HepG2 (cell line): ENCODE measurements at regions not wholly inside any gene's neighbourhood (a gene's known extent, or its start where the extent isn't known, plus 50 kb on each side); places are given as distances from the start of the nearest gene placed in this dataset.

Source experiments
- CBFB ChIP-seq: sonication (generic); formaldehyde crosslinking; IDR thresholded peaks from 2 replicates; pipeline ENCODE4 v1.4.0; 2020; ENCODE audit warnings: missing genetic modification reagents
- ESRRA ChIP-seq: sonication (generic); formaldehyde crosslinking; IDR thresholded peaks from 2 replicates; pipeline ENCODE4 v1.5.1; 2020; ENCODE audit warnings: mild to moderate bottlenecking, low read depth, missing genetic modification reagents
- GMEB2 ChIP-seq: IDR thresholded peaks from 2 replicates; pipeline ENCODE4 v1.6.1; 2016; ENCODE audit warnings: missing biosample characterization, missing genetic modification reagents, low read depth
- HHEX ChIP-seq: IDR thresholded peaks from 2 replicates; pipeline ENCODE4 v1.6.1; 2016; ENCODE audit warnings: control low read depth
- HNRNPUL1 ChIP-seq: fragments of 200-400 bp; formaldehyde crosslinking; IDR thresholded peaks from 2 replicates; pipeline ENCODE4 v1.6.1; 2017; ENCODE audit warnings: low read depth, mild to moderate bottlenecking, low read length, moderate library complexity
- IRF9 ChIP-seq: sonication (generic); formaldehyde crosslinking; IDR thresholded peaks from 2 replicates; pipeline ENCODE4 v1.8.0; 2022; ENCODE audit warnings: missing genetic modification reagents, mild to moderate bottlenecking, borderline replicate concordance
- MIER2 ChIP-seq: IDR thresholded peaks from 2 replicates; pipeline ENCODE4 v1.6.1; 2016; ENCODE audit warnings: missing biosample characterization, missing genetic modification reagents
- MYPOP ChIP-seq: sonication (generic); formaldehyde crosslinking; IDR thresholded peaks from 2 replicates; pipeline ENCODE4 v1.8.1; 2023; ENCODE audit warnings: mild to moderate bottlenecking, moderate library complexity, missing genetic modification reagents
- NFE2 ChIP-seq: sonication (generic); formaldehyde crosslinking; IDR thresholded peaks from 2 replicates; pipeline ENCODE4 v1.4.0; 2020; ENCODE audit warnings: missing genetic modification reagents
- NR2F2 ChIP-seq: IDR thresholded peaks from 2 replicates; pipeline ENCODE4 v1.6.1; 2012; ENCODE audit warnings: low read depth, inconsistent platforms, borderline replicate concordance
- PITX1 ChIP-seq: sonication (generic); formaldehyde crosslinking; IDR thresholded peaks from 2 replicates; pipeline ENCODE4 v1.5.1; 2020; ENCODE audit warnings: mild to moderate bottlenecking, missing genetic modification reagents
- PRDM4 ChIP-seq: sonication (generic); formaldehyde crosslinking; IDR thresholded peaks from 2 replicates; pipeline ENCODE4 v1.9.0; 2021; ENCODE audit warnings: missing genetic modification reagents, borderline replicate concordance
- SP5 ChIP-seq: IDR thresholded peaks from 2 replicates; pipeline ENCODE4 v1.6.1; 2016; ENCODE audit warnings: low read depth, borderline replicate concordance
- ZMAT3 ChIP-seq: sonication (generic); formaldehyde crosslinking; conservative IDR thresholded peaks from 2 replicates; pipeline ENCODE4 v1.7.0; 2021; ENCODE audit warnings: missing genetic modification reagents
- ZNF563 ChIP-seq: sonication (generic); formaldehyde crosslinking; IDR thresholded peaks from 2 replicates; pipeline ENCODE4 v1.8.0; 2022; ENCODE audit warnings: mild to moderate bottlenecking, moderate library complexity, missing genetic modification reagents
- ZNF646 ChIP-seq: sonication (generic); formaldehyde crosslinking; IDR thresholded peaks from 2 replicates; pipeline ENCODE4 v1.9.0; 2021; ENCODE audit warnings: mild to moderate bottlenecking, missing genetic modification reagents
- ZNF652 ChIP-seq: IDR thresholded peaks from 2 replicates; pipeline ENCODE4 v1.6.1; 2016; ENCODE audit warnings: low read depth, borderline replicate concordance
- ZNF782 ChIP-seq: sonication (generic); formaldehyde crosslinking; IDR thresholded peaks from 2 replicates; pipeline ENCODE4 v1.4.0; 2020; ENCODE audit warnings: missing genetic modification reagents, mild to moderate bottlenecking, borderline replicate concordance

- TF ChIP-seq PRDM4 (CRISPR knock-in tag), result no peak
- no peak for TF ChIP-seq SP5 (CRISPR knock-in tag)
- TF ChIP-seq ZNF782 (CRISPR knock-in tag), result no peak
- TF ChIP-seq ZMAT3 (CRISPR knock-in tag), result no peak
- no peak for TF ChIP-seq ZNF646 (CRISPR knock-in tag)
- no peak for TF ChIP-seq GMEB2
- TF ChIP-seq HHEX (CRISPR knock-in tag), result no peak
- TF ChIP-seq PITX1 (CRISPR knock-in tag), result no peak
- TF ChIP-seq ZNF652 (CRISPR knock-in tag), result peak; percentile 20; the same call in 1 of the 2 replicates
- no peak for TF ChIP-seq CBFB (CRISPR knock-in tag)
- TF ChIP-seq NR2F2, result no peak
- no peak for TF ChIP-seq MIER2
- TF ChIP-seq ZNF563, result no peak
- TF ChIP-seq ESRRA, result no peak
- no peak for TF ChIP-seq HNRNPUL1
- no peak for TF ChIP-seq NFE2 (CRISPR knock-in tag)
- no peak for TF ChIP-seq IRF9 (CRISPR knock-in tag)
- TF ChIP-seq MYPOP (CRISPR knock-in tag), result no peak
Measured at GRCh38 chr10:30534465-30535144, 94.9 kb downstream of the LYZL2 start (continued).
